ENCODE measurements at regions not wholly inside any gene's neighbourhood (a gene's known extent, or its start where the extent isn't known, plus 50 kb on each side); places are given as distances from the start of the nearest gene placed in this dataset.

GRCh38 chr7:120201290-120201689 lies 71.7 kb upstream of the KCND2 start:
- no peak overlapping the region for H3K4me3 ChIP-seq (ENCODE audit: low read length)
- no peaks in the 10 kb centered on the region for H3K79me2 ChIP-seq (ENCODE audit: low read length)
- H3K4me1 ChIP-seq (ENCODE audit: low read length) = peaks cover 11% of the 10 kb centered on the region
- no peaks in the 10 kb centered on the region for H3K9me3 ChIP-seq (ENCODE audit: insufficient read depth, low read length)
- no peak overlapping the region for H2AFZ ChIP-seq (ENCODE audit: low read depth, low read length)
- H3K9ac ChIP-seq (ENCODE audit: low read length) = no peak overlapping the region
- H3K4me2 ChIP-seq (ENCODE audit: low read length) = no peak overlapping the region
- TF ChIP-seq, protein P1, sequence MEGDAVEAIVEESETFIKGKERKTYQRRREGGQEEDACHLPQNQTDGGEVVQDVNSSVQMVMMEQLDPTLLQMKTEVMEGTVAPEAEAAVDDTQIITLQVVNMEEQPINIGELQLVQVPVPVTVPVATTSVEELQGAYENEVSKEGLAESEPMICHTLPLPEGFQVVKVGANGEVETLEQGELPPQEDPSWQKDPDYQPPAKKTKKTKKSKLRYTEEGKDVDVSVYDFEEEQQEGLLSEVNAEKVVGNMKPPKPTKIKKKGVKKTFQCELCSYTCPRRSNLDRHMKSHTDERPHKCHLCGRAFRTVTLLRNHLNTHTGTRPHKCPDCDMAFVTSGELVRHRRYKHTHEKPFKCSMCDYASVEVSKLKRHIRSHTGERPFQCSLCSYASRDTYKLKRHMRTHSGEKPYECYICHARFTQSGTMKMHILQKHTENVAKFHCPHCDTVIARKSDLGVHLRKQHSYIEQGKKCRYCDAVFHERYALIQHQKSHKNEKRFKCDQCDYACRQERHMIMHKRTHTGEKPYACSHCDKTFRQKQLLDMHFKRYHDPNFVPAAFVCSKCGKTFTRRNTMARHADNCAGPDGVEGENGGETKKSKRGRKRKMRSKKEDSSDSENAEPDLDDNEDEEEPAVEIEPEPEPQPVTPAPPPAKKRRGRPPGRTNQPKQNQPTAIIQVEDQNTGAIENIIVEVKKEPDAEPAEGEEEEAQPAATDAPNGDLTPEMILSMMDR (IDR thresholded peaks at IDR 0.05; ENCODE audit: low read depth, low read length) = no peak
- no peaks in the 10 kb centered on the region for H4K20me1 ChIP-seq (ENCODE audit: insufficient read depth, low read length)
- no peaks in the 10 kb centered on the region for H3K27me3 ChIP-seq (ENCODE audit: low read depth, low read length)
- no peaks in the 10 kb centered on the region for H3K36me3 ChIP-seq (replicated peaks; ENCODE audit: low read depth, low read length)
- no peak overlapping the region for H3K27ac ChIP-seq (ENCODE audit: low read length)

DNA sequence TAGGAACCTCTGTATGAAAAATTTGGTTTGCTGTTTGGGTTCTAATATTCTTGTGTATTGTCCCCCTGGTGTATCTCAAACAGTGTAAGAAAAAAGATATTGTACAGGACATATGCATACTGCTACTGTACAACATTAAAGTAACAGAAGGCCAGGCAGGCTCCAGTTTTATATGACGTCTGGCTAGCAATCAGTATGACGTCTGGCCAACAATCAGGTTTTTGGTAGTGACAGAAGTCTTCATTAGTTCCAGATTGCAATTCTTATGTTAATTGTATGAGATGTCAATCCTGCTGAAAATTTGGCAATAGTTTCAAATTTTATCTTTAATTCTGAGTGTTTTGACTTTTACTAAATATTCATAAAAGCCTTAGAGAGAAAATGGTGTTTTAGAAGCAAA lies 67.9 kb upstream of the KCND2 start:
- H3K9ac ChIP-seq (ENCODE audit: low read length) = no peak overlapping the region

GRCh38 chr7:120207037-120207436 lies 65.9 kb upstream of the KCND2 start:
- TF ChIP-seq, protein P1 (IDR thresholded peaks at IDR 0.05; ENCODE audit: low read depth, low read length) = no peak
- TF ChIP-seq EZH2phosphoT487 (IDR thresholded peaks at IDR 0.05; ENCODE audit: low read depth) = no peak
- H3K4me1 ChIP-seq (ENCODE audit: low read length) = peaks cover 11% of the 10 kb centered on the region
- H3K36me3 ChIP-seq (replicated peaks; ENCODE audit: low read depth, low read length) = no peaks in the 10 kb centered on the region
- no peak overlapping the region for H3K4me3 ChIP-seq (ENCODE audit: low read length)
- H3K4me2 ChIP-seq (ENCODE audit: low read length) = no peak overlapping the region
- H3K27ac ChIP-seq (ENCODE audit: low read length) = no peak overlapping the region
- no peaks in the 10 kb centered on the region for H3K79me2 ChIP-seq (ENCODE audit: low read length)
- H2AFZ ChIP-seq (ENCODE audit: low read depth, low read length) = no peak overlapping the region
- no peaks in the 10 kb centered on the region for H4K20me1 ChIP-seq (ENCODE audit: insufficient read depth, low read length)
- H3K9me3 ChIP-seq (ENCODE audit: insufficient read depth, low read length) = no peaks in the 10 kb centered on the region
- H3K9ac ChIP-seq (ENCODE audit: low read length) = no peak overlapping the region
- no peaks in the 10 kb centered on the region for H3K27me3 ChIP-seq (ENCODE audit: low read depth, low read length)

More for the DNA sequence above, 67.9 kb upstream of the KCND2 start:
- no peaks in the 10 kb centered on the region for H3K36me3 ChIP-seq (replicated peaks; ENCODE audit: low read depth, low read length)
- no peak overlapping the region for H2AFZ ChIP-seq (ENCODE audit: low read depth, low read length)
- no peak for TF ChIP-seq EZH2phosphoT487 (IDR thresholded peaks at IDR 0.05; ENCODE audit: low read depth)
- TF ChIP-seq, protein P1 (IDR thresholded peaks at IDR 0.05; ENCODE audit: low read depth, low read length) = no peak
- no peak overlapping the region for H3K4me3 ChIP-seq (ENCODE audit: low read length)
- no peak overlapping the region for H3K4me2 ChIP-seq (ENCODE audit: low read length)
- peaks cover 11% of the 10 kb centered on the region for H3K4me1 ChIP-seq (ENCODE audit: low read length)
- no peaks in the 10 kb centered on the region for H3K79me2 ChIP-seq (ENCODE audit: low read length)
- no peak overlapping the region for H3K27ac ChIP-seq (ENCODE audit: low read length)
- no peaks in the 10 kb centered on the region for H3K9me3 ChIP-seq (ENCODE audit: insufficient read depth, low read length)
- H3K27me3 ChIP-seq (ENCODE audit: low read depth, low read length) = no peaks in the 10 kb centered on the region
- no peaks in the 10 kb centered on the region for H4K20me1 ChIP-seq (ENCODE audit: insufficient read depth, low read length)

DNA sequence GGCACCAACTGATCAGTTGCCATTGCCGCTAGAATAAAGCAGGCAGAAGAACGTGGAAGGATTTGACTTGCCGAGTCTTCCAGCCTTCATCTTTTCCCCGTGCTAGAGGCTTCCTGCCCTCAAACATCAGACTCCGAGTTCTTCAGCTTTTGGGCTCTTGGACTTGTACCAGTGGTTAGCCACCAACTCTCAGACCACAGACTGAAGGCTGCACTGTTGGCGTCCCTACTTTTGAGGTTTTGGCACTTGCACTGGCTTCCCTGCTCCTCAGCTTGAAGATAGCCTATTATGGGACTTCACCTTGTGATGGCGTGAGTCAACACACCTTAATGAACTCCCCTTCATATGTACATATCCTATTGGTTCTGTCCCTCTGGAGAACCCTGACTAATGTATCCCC lies 57.3 kb upstream of the KCND2 start:
- H3K9me3 ChIP-seq (ENCODE audit: insufficient read depth, low read length) = no peaks in the 10 kb centered on the region
- no peak overlapping the region for H3K4me3 ChIP-seq (ENCODE audit: low read length)
- no peaks in the 10 kb centered on the region for H3K27me3 ChIP-seq (ENCODE audit: low read depth, low read length)
- no peak overlapping the region for H3K4me2 ChIP-seq (ENCODE audit: low read length)
- TF ChIP-seq, protein P1 (IDR thresholded peaks at IDR 0.05; ENCODE audit: low read depth, low read length) = no peak
- TF ChIP-seq EZH2phosphoT487 (IDR thresholded peaks at IDR 0.05; ENCODE audit: low read depth) = no peak
- no peak overlapping the region for H3K27ac ChIP-seq (ENCODE audit: low read length)
- H3K9ac ChIP-seq (ENCODE audit: low read length) = no peak overlapping the region
- no peaks in the 10 kb centered on the region for H4K20me1 ChIP-seq (ENCODE audit: insufficient read depth, low read length)
- no peaks in the 10 kb centered on the region for H3K36me3 ChIP-seq (replicated peaks; ENCODE audit: low read depth, low read length)
- H3K79me2 ChIP-seq (ENCODE audit: low read length) = no peaks in the 10 kb centered on the region
- H2AFZ ChIP-seq (ENCODE audit: low read depth, low read length) = no peak overlapping the region
- no peaks in the 10 kb centered on the region for H3K4me1 ChIP-seq (ENCODE audit: low read length)

Data from OCI-LY3 (cell line).